NCI-H82 (cell line): ENCODE measurements at regions not wholly inside any gene's neighbourhood (a gene's known extent, or its start where the extent isn't known, plus 50 kb on each side); places are given as distances from the start of the nearest gene placed in this dataset.
A peak's percentile ranks its signal among the peaks of the same experiment; 100 is the strongest.
"Not testable (repeated sequence)": the region's sequence is repeated elsewhere in the genome, so short reads cannot be mapped to it uniquely, and the experiment has no call there.

ENCODE experiments used
- DNase-seq: peaks from one replicate; lab custom pipeline; 2025; lab: John Stamatoyannopoulos, UW

DNA sequence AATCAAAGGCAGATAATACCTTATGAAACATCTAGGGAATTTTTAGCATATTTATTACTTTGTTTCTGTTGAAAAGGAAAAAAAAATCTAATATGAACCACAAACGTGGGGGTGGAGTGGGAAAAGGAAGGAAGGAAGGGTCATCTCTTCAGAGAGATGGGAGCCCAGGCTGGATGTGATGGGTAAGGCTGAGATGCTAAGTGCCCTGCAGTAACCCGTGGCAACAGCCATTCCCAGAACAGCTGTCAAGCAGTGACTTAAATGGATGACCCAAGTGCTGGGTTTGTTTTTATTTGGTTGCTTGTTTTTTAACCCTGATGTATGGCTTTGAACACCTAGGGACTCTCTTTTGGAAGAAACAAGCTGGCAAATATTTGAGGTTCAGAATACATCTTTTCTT lies 50.7 kb upstream of the KLF7 start:
- DNase-seq = peak; percentile 87

DNA sequence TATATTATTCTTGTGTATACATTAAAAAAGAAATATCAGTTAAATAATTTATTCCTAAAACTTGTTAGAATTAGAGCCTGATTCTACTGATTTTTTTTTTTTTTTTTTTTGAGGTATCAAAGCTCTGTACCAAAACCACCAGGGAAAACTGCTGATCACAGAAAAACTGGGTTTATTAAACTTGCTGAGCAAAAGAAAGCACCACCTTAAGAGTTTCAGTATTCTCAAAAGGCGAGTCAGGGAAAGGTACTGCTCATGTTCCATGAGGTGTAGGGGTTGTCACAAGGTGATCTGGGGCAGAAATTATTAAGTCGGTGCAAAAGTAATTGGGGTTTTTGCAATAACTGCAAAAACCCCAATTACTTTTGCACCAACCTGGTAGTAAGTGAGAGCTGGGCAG lies 51.7 kb upstream of the KLF7 start:
- no peak for DNase-seq

DNA sequence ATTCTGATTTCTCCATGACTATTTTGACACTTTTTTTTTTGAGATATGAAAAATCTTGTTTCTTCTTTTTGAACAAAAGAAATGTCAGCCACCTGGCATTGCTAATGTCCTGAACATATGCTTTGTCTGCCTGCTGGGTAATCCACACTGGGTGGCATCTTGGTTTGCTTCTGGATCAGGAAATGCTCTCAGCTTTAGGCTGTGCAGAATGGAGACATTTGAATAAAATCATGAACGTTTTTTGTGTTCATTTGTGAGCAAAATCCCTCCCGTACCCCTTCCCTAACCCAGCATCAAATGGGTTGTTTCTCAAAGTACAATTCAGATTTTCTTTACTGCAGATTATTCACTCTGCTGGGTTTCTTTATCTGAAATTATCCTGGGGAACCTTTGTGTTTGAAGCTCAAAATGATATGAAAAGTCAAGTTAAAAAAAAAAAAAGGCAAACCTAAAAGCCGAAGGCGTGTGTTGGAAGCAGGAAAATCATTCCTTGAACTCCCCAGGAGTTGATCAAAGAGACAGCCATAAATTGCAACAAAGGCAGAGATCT lies 53.4 kb upstream of the KLF7 start:
- peak; percentile 49 for DNase-seq

DNA sequence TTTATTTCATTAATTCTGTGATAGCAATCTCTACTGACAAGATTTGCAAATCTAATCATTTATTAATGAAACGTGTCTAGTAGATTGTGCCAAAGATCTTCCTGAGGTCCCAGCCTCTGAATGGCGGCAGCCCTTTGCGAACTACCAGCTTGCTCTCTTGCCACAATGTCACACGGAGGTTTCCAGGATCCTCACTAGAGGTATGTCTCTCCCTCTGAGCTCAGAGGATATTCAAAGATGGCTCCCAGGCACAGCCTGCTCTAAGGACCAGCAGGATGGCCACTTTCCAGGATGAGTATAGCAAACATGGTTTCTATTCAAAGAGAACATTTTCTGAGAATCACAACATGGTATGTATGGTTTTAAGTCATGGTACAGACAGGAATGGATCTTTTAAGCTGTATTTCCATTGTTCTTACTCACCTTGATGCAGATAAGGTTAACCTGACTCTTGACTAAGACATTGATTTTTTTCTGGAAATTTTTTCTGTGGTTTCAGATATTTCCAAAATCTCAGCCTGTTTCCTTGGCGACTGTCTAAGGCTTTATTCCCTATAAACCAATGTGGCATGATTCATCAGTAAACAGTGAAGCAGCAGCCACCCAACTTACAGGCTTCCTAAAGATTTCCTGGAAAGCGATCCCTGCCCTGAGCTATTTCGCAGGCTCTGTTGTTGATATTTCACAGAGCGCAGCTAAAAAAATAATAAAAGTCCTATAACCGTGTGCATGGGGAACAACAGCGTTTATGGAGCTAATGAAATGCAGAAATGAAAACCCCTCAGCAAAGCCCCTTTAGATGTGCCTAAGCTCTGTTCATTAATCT lies 54.1 kb upstream of the KLF7 start:
- DNase-seq = peak; percentile 65

DNA sequence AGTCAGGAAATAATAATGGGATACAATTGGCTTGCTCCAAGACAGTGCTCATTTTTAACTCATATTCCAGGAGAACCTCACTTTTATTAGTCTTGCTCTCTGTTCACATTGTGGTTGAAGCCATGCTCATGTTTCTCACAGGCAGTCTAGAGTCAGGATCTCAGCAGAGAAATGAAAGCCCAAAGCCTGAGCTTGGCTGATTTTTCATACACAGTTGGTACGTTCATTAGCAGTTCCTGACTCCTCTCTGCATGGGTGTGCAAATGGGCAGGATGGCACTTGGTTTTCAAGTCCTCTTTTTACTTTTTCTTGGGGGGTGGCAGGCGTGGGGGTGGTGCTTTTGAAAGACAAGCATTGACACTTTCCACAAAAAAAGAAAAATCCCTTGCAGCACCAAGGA lies 56.0 kb upstream of the KLF7 start:
- no peak for DNase-seq

DNA sequence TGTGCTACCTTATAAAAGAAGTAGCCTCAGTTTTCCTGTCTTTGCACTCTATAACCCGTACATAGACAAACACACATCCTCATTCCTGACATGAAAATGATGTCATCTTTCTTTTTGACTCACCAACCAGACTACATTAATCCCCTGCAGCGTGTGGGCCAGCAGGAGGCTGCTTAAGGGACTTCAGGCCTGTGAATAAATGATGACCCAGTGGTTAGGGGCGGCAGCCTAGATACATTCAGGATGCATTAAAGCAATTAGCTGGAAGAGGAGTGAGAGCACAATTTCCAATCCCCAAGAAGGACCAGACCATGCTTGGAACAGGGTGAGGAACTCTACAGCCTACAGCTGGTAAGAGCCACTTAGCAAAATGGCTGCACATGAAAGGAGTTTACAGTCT lies 57.3 kb upstream of the KLF7 start:
- DNase-seq = peak; percentile 71

DNA sequence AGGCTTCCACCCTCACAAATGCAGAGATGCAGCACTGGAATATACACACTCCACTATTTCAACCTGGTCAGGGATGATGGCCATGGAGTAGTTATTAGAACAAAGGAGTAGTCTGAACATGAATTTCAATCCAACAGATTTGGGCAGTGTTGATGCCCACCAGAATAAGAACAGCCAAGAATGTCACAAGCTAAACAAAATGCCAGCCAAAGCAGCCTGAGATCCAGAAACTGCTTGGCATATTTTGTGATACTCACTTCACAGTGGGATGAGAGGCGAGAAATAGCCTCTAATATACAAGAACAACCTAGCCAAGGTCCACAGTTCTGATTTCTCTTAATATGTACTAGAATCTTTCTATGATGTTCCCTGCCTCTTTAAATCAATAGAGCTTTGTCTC lies 58.6 kb upstream of the KLF7 start:
- no peak for DNase-seq

DNA sequence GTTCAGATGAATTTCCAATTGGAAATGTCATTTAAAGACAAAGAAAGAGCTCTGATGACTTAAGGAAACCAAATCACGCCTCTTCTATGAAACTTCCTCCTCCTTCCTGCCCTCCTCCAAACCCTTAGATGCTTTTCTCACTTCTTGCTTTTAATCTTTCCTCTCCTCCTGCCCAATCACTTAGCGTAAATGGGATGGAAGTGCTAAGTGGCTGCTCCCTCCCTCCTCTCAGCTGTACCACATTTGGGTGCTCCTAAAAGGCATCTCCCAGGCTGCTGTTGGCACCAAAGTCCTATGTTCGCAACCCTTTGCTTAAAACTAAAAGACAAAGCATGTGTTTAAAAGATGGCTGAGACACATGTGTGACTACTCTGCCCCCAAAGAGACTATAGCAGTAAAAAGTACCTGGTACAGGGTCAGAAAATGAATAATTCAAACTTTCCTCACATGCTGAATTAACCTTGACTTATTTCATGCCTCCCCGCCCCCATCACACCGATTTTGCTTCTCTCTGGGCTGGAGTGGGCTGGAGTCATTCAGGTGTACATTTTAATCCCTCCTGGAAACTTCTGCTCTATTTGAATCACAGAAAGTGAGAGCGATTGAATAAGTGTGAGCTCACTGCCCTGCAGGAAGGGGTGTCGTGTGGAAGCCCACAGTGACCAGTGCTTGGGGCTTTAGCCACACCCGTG lies 59.2 kb upstream of the KLF7 start:
- DNase-seq = no peak

DNA sequence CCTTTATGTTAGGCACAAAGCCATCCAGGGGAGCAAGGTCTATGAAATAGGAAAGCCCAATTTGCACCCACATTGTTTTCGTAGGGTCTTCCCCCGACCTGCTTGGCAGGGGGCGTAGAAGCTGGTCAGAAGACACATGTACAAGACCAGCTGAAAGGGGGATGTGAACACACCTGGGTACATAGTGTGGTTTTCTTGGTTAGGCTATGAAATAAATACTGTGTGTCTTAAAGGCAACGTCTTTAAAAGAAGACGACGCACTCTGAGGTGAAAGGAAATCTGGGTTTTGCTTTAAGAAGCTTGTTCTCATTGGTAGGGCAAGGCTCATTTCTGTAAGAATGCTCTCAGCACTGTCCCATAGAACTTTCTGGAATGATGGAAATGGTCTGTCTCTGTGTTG lies 60.0 kb upstream of the KLF7 start:
- no peak for DNase-seq

DNA sequence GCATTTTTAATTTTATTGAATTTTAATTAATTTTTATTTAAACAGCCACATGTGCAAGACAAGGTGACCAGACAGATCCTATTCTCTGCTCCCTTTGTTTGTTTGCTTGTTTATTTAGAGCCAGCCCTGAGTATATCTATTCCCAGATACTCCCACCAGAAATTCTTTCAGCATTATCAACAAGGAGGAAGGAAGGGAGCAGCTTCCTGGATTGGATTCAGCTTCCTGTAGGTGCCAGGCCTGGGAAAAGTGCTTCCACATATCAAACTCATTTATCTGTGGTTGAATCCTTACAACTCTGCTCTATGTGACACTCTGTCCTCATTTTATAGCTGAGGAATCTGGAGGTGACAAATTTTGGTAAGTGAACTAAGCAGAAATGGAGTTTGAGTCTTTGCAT lies 60.5 kb upstream of the KLF7 start:
- DNase-seq = no peak

DNA sequence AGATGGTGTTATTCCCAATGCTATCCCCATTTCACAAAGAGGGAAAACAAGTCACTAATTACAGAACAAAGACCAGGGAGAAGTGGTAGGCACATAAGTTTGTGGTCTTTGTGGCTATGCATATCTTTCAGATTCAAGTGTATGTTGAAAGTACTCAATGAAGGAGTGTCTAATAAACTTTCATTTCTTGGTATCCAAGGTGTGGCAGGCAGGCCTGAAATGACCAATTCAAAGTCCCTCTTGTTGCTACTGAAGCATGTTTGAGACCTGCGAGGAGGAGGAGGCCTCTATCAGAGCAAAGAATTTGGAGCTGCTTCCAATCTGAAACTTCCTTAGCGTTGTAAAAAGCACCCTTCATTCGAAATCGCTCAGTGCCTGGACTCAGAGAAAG lies 60.9 kb upstream of the KLF7 start:
- DNase-seq = no peak

DNA sequence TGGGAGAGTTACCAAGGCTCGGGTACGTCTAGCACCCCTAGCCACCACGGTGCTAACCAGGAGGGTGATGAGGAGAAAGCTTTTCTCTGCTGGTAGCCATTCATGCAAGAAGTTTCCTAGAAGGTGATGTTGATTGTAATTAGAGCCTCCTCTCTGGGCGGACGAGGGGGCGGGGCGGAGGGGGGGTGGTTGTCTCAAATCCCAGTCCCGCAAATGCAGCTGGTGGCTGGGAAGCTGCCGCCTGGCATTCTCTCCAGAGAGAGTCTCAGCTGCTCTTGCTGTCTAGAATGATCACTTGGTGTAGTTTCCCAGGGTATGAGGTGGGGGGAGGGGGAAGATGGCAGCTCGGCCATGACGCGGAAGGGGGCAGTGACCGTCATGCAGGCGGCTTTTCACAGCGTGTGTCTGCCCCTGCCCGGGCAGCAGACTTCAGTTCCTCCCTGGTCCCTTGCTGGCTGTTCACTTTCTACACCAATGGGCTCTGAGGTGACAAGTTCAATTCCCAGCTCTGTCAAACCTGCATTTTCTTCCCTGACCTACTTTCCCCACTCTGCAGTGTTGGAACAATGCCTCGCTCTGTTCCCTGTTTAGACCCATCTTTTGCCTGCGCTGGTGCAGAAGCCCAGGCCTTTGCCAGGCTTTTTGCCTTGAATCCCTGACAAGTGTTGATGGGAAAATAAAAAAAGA lies 61.5 kb upstream of the KLF7 start:
- no peak for DNase-seq

DNA sequence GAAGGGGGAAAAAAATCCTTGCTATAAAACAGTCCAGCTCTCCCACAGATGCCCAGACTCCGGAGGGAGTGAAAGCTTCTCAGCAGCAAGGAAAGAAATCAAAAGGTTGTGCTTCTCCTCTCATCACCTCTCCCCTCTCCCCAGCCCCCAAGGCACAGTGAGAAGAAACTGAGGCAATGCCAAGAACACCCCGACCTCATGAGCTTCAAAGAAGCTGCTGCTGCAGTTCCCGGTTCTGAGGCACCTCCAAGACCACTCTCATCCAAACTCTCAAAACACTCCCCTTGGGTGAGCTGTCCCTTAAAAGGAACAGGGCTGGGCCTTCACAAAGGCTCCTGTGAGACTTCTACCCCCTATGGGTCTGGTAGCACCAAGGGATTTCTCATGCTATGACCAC lies 62.0 kb upstream of the KLF7 start:
- DNase-seq = no peak

DNA sequence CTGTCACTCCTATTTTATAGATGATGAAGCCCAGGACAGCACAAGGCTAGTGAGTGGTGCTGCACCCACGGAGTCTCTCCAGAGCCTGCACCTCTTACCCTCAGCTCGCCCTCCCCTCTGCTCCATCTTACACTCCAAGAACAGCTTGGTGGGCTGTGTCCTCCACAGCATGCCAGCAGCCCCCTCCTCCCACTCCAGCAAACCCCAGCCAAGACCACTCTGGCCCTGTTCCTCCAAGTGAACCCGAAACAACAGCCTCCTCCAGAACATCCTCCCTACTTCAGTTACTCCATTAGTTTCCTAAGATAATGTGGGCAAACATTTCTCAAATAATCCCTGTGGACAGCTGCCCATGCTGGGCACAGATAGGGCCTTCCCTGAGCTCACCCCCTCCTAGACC lies 62.7 kb upstream of the KLF7 start:
- no peak for DNase-seq

DNA sequence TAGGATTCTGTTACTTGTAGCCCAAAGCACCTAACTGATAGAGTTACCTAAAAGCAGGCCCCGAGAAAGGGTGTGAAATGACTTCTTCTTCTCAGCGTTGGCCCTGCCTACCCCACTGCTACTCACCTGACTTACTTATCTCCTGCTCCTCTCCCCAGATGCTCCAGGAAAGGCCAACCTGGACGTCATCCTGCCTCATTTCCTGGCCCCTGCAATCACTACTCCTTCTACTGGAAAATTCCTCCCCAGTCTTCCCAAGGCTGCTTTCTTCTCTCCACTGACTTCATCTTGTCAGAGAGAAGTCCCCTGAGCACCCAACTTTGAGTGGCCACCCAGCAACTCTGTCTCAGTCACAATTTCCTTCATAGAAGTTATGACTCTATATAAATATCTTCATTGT lies 63.4 kb upstream of the KLF7 start:
- DNase-seq = no peak

DNA sequence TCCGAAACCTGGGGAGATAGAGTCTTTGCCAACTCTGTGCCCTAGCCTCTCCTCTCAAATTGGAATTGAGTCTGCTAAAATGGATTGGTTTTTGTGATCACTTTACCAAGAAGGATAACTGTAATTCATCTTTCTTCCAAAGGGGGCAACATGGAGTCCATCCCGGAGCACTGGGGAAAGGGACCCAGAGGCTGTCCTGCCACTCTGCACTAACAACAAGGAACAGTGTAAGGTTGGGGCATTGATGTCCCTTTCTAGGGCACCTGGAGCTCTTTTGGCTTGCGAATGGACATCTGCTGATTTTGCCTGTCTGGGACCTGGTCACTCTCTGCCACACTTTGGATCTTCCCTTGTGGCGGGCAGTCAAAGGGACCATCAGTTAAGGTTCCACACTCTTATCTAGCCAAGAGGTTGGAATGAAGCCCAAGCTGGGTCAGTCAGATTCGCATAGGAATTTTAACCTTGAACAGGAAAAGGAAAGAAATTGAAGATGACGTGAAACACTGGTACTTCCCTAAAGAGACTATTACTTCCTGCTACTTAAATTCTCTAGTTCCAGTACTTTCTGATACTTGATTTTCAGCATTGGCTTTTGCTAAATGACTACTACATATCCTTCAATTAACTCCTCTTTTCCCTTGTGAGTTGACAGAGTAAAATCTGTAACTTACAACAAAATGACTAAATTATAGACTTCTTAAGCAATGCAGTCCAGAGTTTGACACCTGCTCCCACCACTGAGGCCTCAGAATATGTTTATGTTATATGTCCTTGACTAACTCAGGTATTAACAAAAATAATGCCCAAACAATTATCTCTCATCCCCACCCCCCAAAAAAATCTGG lies 64.7 kb upstream of the KLF7 start:
- DNase-seq = peak; percentile 68

DNA sequence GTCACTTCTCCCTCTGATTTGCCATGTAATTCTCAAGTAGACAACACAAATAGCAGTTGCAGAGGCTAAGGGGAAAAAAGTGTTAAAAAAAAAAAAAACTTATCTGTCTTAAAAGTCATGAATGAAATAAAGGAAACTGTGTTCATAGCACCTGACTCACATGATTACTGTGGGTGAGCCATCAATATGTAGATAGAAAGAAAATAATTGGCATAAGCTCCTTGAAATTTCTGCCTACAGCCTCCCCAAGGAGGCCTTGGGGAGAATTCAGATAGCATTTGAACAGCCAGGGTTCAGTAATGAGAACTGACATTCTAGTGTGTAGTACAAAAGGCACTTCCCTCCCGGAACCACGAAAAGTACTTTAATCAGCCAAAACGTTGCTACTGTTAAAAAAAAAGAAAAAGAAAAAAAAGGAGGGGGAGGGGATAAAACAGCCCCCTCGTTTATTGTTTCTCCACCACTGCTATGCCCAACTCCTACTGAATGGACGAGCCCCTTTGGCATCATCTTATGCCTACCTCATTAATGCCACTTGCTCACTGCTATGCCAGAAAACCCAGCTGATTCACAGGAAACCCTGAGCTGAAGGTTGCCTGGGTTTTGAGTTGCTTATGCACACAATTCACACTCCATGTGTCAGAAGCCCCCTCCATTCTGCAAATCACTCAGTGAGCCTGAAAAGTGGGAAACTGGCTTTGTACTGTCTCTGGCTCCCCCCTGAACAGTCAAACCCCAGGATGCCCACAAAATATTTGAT lies 65.5 kb upstream of the KLF7 start:
- no peak for DNase-seq

DNA sequence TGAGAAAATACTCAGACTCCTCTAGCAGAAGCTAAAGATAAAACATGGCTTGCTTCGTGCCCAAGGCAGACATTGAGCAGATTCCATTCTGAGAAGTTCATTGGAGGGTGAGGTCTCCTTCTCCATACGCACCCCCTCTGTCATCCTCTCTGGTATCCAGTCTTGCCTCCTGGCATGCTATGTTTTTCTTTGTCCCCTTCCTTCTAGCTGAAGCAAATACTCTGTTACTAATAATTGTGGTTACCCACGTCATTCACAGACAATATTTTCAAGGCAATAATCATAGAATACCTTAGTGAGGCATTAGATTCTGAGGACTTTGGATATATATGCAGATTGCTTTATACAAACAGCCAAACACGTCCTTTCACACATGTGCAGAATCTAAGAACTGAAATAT lies 66.2 kb upstream of the KLF7 start:
- DNase-seq = no peak

DNA sequence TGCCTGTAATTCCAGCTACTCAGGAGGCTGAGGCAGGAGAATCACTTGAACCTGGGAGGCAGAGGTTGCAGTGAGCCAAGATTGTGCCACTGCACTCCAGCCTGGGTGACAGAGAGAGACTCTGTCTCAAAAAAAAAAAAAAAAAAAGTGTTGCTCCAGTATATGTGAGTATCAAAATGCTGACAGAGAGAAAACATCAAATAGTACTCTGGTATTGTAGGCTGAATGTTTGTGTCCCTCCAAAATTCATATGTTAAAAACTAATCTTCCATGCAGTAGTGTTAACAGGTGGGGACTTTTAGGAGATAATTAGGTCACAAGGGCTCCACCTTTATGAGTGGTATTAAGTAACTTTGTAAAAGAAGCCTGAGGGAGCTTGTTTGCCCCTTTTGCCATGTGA lies 67.4 kb upstream of the KLF7 start:
- not testable (repeated sequence) for DNase-seq

DNA sequence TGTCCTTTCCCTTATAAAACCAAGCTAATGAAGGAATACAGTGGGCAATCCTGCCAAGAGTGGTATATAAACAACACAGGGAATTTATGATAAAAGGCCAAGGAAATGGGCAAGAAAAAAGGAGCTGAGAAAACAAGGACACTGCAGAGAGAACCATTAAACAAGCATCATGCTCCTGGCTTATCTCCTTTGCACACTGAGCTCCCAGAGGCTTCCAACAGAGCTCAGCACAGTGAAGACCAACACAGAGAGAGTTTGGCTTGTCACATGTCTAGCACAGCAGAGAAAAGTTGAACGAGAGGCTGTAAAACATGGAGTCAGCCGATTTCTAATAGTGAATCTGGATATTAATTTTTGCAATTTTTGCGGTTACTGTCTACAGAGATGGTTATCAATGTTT lies 68.0 kb upstream of the KLF7 start:
- DNase-seq = no peak

DNA sequence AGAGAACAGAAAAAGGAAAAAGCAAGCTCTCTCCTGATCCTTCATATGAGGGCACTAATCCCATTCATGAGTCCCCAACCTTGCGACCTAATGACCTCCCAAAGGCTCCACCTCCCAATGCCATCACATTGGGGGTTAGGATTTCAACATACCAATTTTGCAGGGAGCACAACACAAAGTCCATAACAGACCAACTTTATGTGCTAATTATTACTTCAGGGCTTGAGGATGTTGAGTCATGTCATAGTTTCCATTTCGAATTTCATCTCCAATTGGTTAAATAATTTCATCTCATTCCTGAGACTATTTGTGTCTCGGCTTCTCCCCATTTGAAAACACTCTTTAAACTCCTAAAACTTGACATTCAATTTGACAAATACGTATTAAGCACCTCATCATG lies 69.9 kb upstream of the KLF7 start:
- no peak for DNase-seq
